ENCODE measurements at regions not wholly inside any gene's neighbourhood (a gene's known extent, or its start where the extent isn't known, plus 50 kb on each side); places are given as distances from the start of the nearest gene placed in this dataset.

DNA sequence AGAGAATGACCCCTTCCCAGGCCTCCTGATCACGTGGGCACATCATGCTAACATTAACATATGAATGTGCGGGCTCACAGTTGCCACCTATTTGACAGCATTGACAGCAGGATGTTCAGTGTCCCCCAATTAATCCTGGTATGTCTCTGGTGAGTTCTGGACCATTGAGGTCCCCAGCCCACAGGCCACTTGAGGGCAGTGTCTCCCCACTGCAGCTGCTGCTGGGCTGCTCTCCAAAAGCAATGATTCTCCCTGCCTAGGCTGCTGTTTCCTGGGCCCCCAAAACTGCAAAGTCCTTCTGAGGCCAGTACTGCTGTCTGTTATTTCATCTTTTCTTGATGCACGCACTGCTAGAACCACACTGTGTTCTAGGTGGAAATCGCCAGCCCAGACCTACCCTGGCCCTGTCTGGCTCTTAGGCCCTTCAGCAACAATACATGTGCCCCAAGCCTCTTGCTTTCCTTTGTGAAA is 52.7 kb upstream of the MAPK4 start:
- TF ChIP-seq, protein P1, sequence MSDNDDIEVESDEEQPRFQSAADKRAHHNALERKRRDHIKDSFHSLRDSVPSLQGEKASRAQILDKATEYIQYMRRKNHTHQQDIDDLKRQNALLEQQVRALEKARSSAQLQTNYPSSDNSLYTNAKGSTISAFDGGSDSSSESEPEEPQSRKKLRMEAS (IDR thresholded peaks at IDR 0.05; ENCODE audit: low read depth, low read length): no peak
- TF ChIP-seq POLR2A (IDR thresholded peaks at IDR 0.05; ENCODE audit: extremely low read depth, insufficient read length) (no peak), CTCF (IDR thresholded peaks at IDR 0.05; ENCODE audit: low read depth, low read length) (peak; percentile 51), MYC (IDR thresholded peaks at IDR 0.05; ENCODE audit: low read depth, low read length) (no peak)
